HepG2 (cell line): ENCODE measurements at regions not wholly inside any gene's neighbourhood (a gene's known extent, or its start where the extent isn't known, plus 50 kb on each side); places are given as distances from the start of the nearest gene placed in this dataset.

Source experiments
- ATAC-seq: fragments of 200-7000 bp; cut with Tn5 transposase; 3 replicates; pipeline ENCODE4 v1.9.1; 2020; ENCODE audit warnings: mild to moderate bottlenecking, moderate library complexity
- BruUV-seq: library from RNA; stranded (reverse); fragments of 400-500 nt; replicated peaks from 2 replicates; lab custom pipeline; 2021; lab: Mats Ljungman, UMichigan
- CTCF ChIA-PET: fragments of 300-600 bp; formaldehyde crosslinking; extraction: SDS; loops from one replicate; lab custom pipeline; 2021; ENCODE audit warnings: low total read pairs, inconsistent platforms, low intra/inter-chr PET ratio; lab: Yijun Ruan, JAX
- POLR2A ChIA-PET: fragments of 350-600 bp; sonication (Branson Sonifier 250); formaldehyde crosslinking; loops from one replicate; lab custom pipeline; 2020; ENCODE audit warnings: antibody characterized with exemption, inconsistent platforms; lab: Yijun Ruan, JAX
- DNase-seq: peaks from one replicate; pipeline ENCODE4 v3.0.0-alpha.2; 2015; ENCODE audit warnings: low spot score
- FAIRE-seq: peaks from 3 replicates; lab custom pipeline; 2011; peaks lifted over from hg19 to GRCh38; lab: Jason Lieb, UNC
- H2AFZ ChIP-seq: one replicate; pipeline ENCODE4 v1.6.1; 2011; ENCODE audit warnings: low read length, inconsistent platforms
- H3K27ac ChIP-seq: fragments of 300-600 bp; 3 replicates; pipeline ENCODE4 v1.8.0; 2011; ENCODE audit warnings: mixed run types, mild to moderate bottlenecking, mixed read lengths, low read length, inconsistent platforms; ENCODE audit not compliant: insufficient read depth; ENCODE audit errors: extremely low read length
- H3K27me3 ChIP-seq, 2 experiments: fragments of 200-600 bp in 1 of 2; 2 replicates in 1 of 2; 3 replicates in 1 of 2; pipeline versions ENCODE4 v1.6.0 to v1.8.0; 2011; ENCODE audit warnings: low read length in 2 of 2, mild to moderate bottlenecking in 2 of 2, moderate library complexity in 2 of 2, inconsistent platforms in 1 of 2; ENCODE audit not compliant: insufficient read depth in 2 of 2, control insufficient read depth in 1 of 2
- H3K36me3 ChIP-seq, 2 experiments: fragments of 200-600 bp in 1 of 2; replicated peaks in 1 of 2; 2 replicates in 1 of 2; 3 replicates in 1 of 2; pipeline versions ENCODE4 v1.5.1 to v1.8.0; 2011; ENCODE audit warnings: low read length in 2 of 2, inconsistent platforms in 1 of 2; ENCODE audit not compliant: insufficient read depth in 2 of 2, control insufficient read depth in 1 of 2
- H3K4me1 ChIP-seq: 2 replicates; pipeline ENCODE4 v1.5.1; 2012; ENCODE audit warnings: low read length, inconsistent platforms; ENCODE audit not compliant: insufficient read depth
- H3K4me2 ChIP-seq: 2 replicates; pipeline ENCODE4 v1.6.0; 2011; ENCODE audit warnings: low read depth, low read length, inconsistent platforms
- H3K4me3 ChIP-seq, 3 experiments: fragments of 200-600 bp in 1 of 3; sonication (generic), shearing (Covaris generic) in 1 of 3; replicated peaks in 1 of 3; 2 replicates each; pipeline ENCODE4 v1.5.1; 2011 to 2016; ENCODE audit warnings: low read length in 3 of 3, inconsistent platforms in 2 of 3, low read depth in 2 of 3, mild to moderate bottlenecking in 2 of 3, control low read depth in 1 of 3, mixed read lengths in 1 of 3; ENCODE audit not compliant: insufficient read depth in 1 of 3
- H3K79me2 ChIP-seq: one replicate; pipeline ENCODE4 v1.6.1; 2011; ENCODE audit warnings: low read length, inconsistent platforms; ENCODE audit not compliant: insufficient read depth
- H3K9ac ChIP-seq: 2 replicates; pipeline ENCODE4 v1.6.0; 2011; ENCODE audit warnings: mild to moderate bottlenecking, low read depth, low read length, inconsistent platforms; ENCODE audit not compliant: insufficient read depth
- H3K9me3 ChIP-seq: 2 replicates; pipeline ENCODE4 v1.5.1; 2012; ENCODE audit warnings: mild to moderate bottlenecking, low read length
- H4K20me1 ChIP-seq: 2 replicates; pipeline ENCODE4 v1.6.0; 2011; ENCODE audit warnings: inconsistent platforms, mild to moderate bottlenecking, low read length, moderate library complexity; ENCODE audit not compliant: insufficient read depth
- GPN1 ChIP-seq: sonication (generic); formaldehyde crosslinking; IDR thresholded peaks from 2 replicates; pipeline ENCODE4 v1.5.1; 2020; ENCODE audit warnings: missing genetic modification reagents, borderline replicate concordance
- MAFF ChIP-seq: IDR thresholded peaks from 2 replicates; pipeline ENCODE4 v1.6.1; 2011; ENCODE audit warnings: low read depth, low read length, improper control_type of control experiment
- MAFK ChIP-seq, 2 experiments: IDR thresholded peaks in 1 of 2; conservative IDR thresholded peaks in 1 of 2; 2 replicates each; pipeline ENCODE4 v1.6.1; 2011; ENCODE audit warnings: improper control_type of control experiment in 2 of 2, low read length in 2 of 2
- MXD4 ChIP-seq: IDR thresholded peaks from 2 replicates; pipeline ENCODE4 v1.6.1; 2016; ENCODE audit warnings: mild to moderate bottlenecking, missing biosample characterization, missing genetic modification reagents
- NR1H2 ChIP-seq: sonication (generic); formaldehyde crosslinking; IDR thresholded peaks from 2 replicates; pipeline ENCODE4 v1.8.1; 2022; ENCODE audit warnings: low read depth, missing genetic modification reagents, borderline replicate concordance
- PPARG ChIP-seq: conservative IDR thresholded peaks from 2 replicates; pipeline ENCODE4 v1.6.1; 2016; ENCODE audit warnings: missing biosample characterization, missing genetic modification reagents
- REPIN1 ChIP-seq: sonication (generic); formaldehyde crosslinking; IDR thresholded peaks from 2 replicates; pipeline ENCODE4 v1.8.0; 2022; ENCODE audit warnings: missing genetic modification reagents, low read depth, mild to moderate bottlenecking, borderline replicate concordance
- ZBTB38 ChIP-seq: sonication (generic); formaldehyde crosslinking; IDR thresholded peaks from 2 replicates; pipeline ENCODE4 v1.5.1; 2020; ENCODE audit warnings: mild to moderate bottlenecking, missing genetic modification reagents
- ZFP41 ChIP-seq: sonication (generic); formaldehyde crosslinking; IDR thresholded peaks from 2 replicates; pipeline ENCODE4 v1.4.0; 2020; ENCODE audit warnings: mild to moderate bottlenecking, missing genetic modification reagents, borderline replicate concordance
- ZFP90 ChIP-seq: sonication (generic); formaldehyde crosslinking; IDR thresholded peaks from 2 replicates; pipeline ENCODE4 v1.8.0; 2022; ENCODE audit warnings: missing genetic modification reagents, mild to moderate bottlenecking, inconsistent platforms, borderline replicate concordance
- ZFX ChIP-seq: sonication (generic); formaldehyde crosslinking; IDR thresholded peaks from 2 replicates; pipeline ENCODE4 v1.4.0; 2020; ENCODE audit warnings: mild to moderate bottlenecking, low read depth, missing genetic modification reagents, moderate library complexity
- ZNF652 ChIP-seq: IDR thresholded peaks from 2 replicates; pipeline ENCODE4 v1.6.1; 2016; ENCODE audit warnings: low read depth, borderline replicate concordance
- ZNF678 ChIP-seq: sonication (generic); formaldehyde crosslinking; IDR thresholded peaks from 2 replicates; pipeline ENCODE4 v1.4.0; 2020; ENCODE audit warnings: mild to moderate bottlenecking, missing genetic modification reagents
- ZNF709 ChIP-seq: sonication (generic); formaldehyde crosslinking; IDR thresholded peaks from 2 replicates; pipeline ENCODE4 v1.5.0; 2020; ENCODE audit warnings: mild to moderate bottlenecking, missing genetic modification reagents
- WGBS: methylation state at CpG from one replicate; pipeline ENCODE4 v1.1.6; 2017; ENCODE audit warnings: low lambda C conversion rate; 5-methylcytosine and 5-hydroxymethylcytosine counted together
- in situ Hi-C: cut with HindIII; loops from 2 replicates; pipeline ENCODE4 v1.10.0; 2017; ENCODE audit warnings: low pct_unique_long_range_greater_than_20kb; ENCODE audit not compliant: extremely low pct_ligation_motif_present
- intact Hi-C: fragments of 100-400 bp; cut with micrococcal nuclease; formaldehyde crosslinking; loops from one replicate; pipeline ENCODE4 v1.10.0; 2022; ENCODE audit not compliant: unreplicated experiment
- TF ChIP-seq, protein P1 (sequence below): sonication (generic); formaldehyde crosslinking; conservative IDR thresholded peaks from 2 replicates; pipeline ENCODE4 v1.4.0; 2020; ENCODE audit warnings: missing genetic modification reagents

DNA sequence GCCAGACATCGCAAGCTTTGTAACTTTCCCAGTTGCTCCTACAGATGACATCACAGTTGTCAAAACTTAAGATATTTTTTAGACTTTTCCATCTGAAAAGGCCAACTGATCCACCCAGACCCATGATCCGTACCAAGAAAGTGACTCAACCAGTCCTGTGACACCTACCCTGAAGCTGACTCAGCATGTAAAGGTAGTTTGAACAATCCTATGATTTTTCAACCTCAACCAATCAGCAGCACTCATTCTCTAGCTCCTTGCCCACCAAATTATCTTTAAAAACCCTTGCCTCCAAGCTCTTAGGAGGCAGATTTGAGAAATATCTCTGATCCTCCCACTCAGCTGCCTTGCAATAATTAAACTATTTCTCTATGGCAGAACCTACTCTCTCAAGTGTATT lies 1686.7 kb upstream of the LRRTM1 start:
- BruUV-seq: no TSS peak
- Histone ChIP-seq H2AFZ (no peak overlapping the region), H3K4me2 (no peak overlapping the region), H3K79me2 (no peaks in the 10 kb centered on the region), H3K36me3 (no peaks in the 10 kb centered on the region), H3K4me3 (no peak overlapping the region)
- DNase-seq: no peak
- in situ Hi-C loops: no loop called here
- peak; percentile 68 for TF ChIP-seq MAFF
- no peak for TF ChIP-seq ZFP90 (CRISPR knock-in tag)
- peak; percentile 61 to 81 for TF ChIP-seq MAFK (conservative IDR thresholded peaks at IDR 0.05 in 1 of 2, IDR thresholded peaks at IDR 0.05 in 1 of 2; ENCODE audit: low read length in 2 of 2)
- TF ChIP-seq ZFX: no peak
- TF ChIP-seq ZFP41 (CRISPR knock-in tag): no peak
- TF ChIP-seq, all 625 proteins: peak for 2
- Histone ChIP-seq H4K20me1 (no peaks in the 10 kb centered on the region), H3K4me1 (no peaks in the 10 kb centered on the region), H3K9ac (no peak overlapping the region), H3K27me3 (no peaks in the 10 kb centered on the region), H3K9me3 (peaks cover 28% of the 10 kb centered on the region; the same call in 1 of the 2 replicates), H3K27ac (no peak overlapping the region)
- intact Hi-C loops: no loop called here
- ChIA-PET CTCF (no interaction called here), POLR2A (no interaction called here)
- ATAC-seq: no peak
- 16% methylated on average over 2 of the region's 2 CpGs for WGBS
- FAIRE-seq: no peak

DNA sequence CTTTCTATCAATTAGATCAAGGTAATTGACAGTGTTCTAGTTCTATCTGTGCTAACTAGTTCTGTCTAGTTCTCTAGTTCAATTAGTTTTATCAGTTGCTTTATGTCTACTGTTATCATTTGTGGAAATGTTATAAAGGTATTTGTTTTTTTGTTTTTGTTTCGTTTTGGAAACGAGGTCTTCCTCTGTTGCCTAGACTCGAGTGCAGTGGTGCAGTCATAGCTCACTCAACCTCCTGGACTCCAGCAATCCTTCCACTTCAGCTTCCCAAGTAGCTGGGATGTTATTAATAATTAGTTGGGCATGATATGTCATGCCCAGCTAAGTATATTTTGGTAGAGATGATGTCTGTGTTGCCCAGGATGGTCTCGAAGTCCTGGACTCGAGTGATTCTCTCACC lies 1682.8 kb upstream of the LRRTM1 start:
- in situ Hi-C loops: no loop called here
- Histone ChIP-seq H3K4me2 (no peak overlapping the region), H3K4me3 (no peak overlapping the region), H3K36me3 (no peaks in the 10 kb centered on the region), H3K79me2 (no peaks in the 10 kb centered on the region), H3K27ac (no peak overlapping the region), H3K27me3 (no peaks in the 10 kb centered on the region), H3K9ac (no peak overlapping the region), H3K4me1 (no peaks in the 10 kb centered on the region), H2AFZ (no peak overlapping the region), H4K20me1 (no peaks in the 10 kb centered on the region), H3K9me3 (peaks cover 15% of the 10 kb centered on the region; the same call in 1 of the 2 replicates)
- FAIRE-seq (no peak), DNase-seq (no peak), ATAC-seq (no peak)
- intact Hi-C loops: no loop called here
- BruUV-seq: no TSS peak
- ChIA-PET POLR2A (no interaction called here), CTCF (no interaction called here)
- WGBS: 1% methylated on average over 5 of the region's 5 CpGs
- TF ChIP-seq, protein P1, sequence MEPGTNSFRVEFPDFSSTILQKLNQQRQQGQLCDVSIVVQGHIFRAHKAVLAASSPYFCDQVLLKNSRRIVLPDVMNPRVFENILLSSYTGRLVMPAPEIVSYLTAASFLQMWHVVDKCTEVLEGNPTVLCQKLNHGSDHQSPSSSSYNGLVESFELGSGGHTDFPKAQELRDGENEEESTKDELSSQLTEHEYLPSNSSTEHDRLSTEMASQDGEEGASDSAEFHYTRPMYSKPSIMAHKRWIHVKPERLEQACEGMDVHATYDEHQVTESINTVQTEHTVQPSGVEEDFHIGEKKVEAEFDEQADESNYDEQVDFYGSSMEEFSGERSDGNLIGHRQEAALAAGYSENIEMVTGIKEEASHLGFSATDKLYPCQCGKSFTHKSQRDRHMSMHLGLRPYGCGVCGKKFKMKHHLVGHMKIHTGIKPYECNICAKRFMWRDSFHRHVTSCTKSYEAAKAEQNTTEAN (CRISPR knock-in tag): no peak
- TF ChIP-seq PPARG (CRISPR knock-in tag) (no peak), ZNF652 (CRISPR knock-in tag) (no peak), ZBTB38 (CRISPR knock-in tag) (no peak), NR1H2 (CRISPR knock-in tag) (no peak), GPN1 (CRISPR knock-in tag) (no peak), REPIN1 (CRISPR knock-in tag) (no peak), ZNF678 (no peak), MXD4 (CRISPR knock-in tag) (no peak), ZNF709 (CRISPR knock-in tag) (no peak)
